ENCODE measurements at regions not wholly inside any gene's neighbourhood (a gene's known extent, or its start where the extent isn't known, plus 50 kb on each side); places are given as distances from the start of the nearest gene placed in this dataset.
"Not testable (repeated sequence)": the region's sequence is repeated elsewhere in the genome, so short reads cannot be mapped to it uniquely, and the experiment has no call there.

DNA sequence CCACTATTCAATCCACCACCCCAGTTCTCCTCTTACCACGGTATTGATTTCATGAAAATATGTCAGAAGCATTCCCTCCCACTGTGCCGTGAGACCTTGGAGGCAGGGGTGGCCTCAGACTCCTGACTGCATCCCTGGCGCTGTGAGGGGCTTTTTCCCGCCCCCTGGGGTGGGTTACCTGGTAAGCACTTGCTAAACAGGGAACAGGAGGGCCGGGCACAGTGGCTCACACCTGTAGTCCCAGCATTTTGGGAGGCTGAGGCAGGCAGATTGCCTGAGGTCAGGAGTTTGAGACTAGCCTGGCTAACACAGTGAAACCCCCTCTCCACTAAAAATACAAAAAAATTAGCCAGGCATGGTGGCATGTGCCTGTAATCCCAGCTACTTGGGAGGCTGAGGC is 80.5 kb downstream of the CPZ start:
- not testable (repeated sequence) for DNase-seq

- DNase-seq = no peak
Observed at GRCh38 chr4:8672486-8672885, 79.9 kb downstream of the CPZ start.

GRCh38 chr4:8671712-8672290 is 79.2 kb downstream of the CPZ start:
- no peak for DNase-seq

All from activated CD4-positive, alpha-beta T cell treated with anti-CD3 and anti-CD28 coated beads, Interleukin-2, amount 50 U/mL, for 48 hours (primary cell).